Stomach (tissue), 8 donors: ENCODE measurements at regions not wholly inside any gene's neighbourhood (a gene's known extent, or its start where the extent isn't known, plus 50 kb on each side); places are given as distances from the start of the nearest gene placed in this dataset.

Experiments
- DNase-seq, 2 donors: peaks; one replicate each; pipeline versions ENCODE4 v3.0.0 to v3.0.0-alpha.2; 2013 to 2019
- H3K27ac ChIP-seq, 5 donors: fragments of 200-600 bp in 4 of 5; sonication (generic) in 4 of 5; one replicate each; pipeline ENCODE4 v1.5.1; 2013 to 2019; ENCODE audit warnings: mild to moderate bottlenecking in 1 of 5, moderate library complexity in 1 of 5
- H3K27me3 ChIP-seq, 3 donors: fragments of 200-600 bp; sonication (generic); one replicate each; pipeline ENCODE4 v1.5.1; 2017 to 2019; ENCODE audit warnings: mixed run types in 1 of 3
- H3K36me3 ChIP-seq, 4 donors: fragments of 200-600 bp; sonication (generic); 1 replicate in 3 of 4; 2 replicates in 1 of 4; pipeline ENCODE4 v1.5.1; 2016 to 2019
- H3K4me1 ChIP-seq, 4 donors: fragments of 200-600 bp; sonication (generic); one replicate each; pipeline ENCODE4 v1.5.1; 2016 to 2019
- H3K4me3 ChIP-seq, 4 donors: fragments of 200-600 bp; sonication (generic) in 3 of 4; one replicate each; pipeline ENCODE4 v1.5.1; 2016 to 2019; ENCODE audit warnings: mild to moderate bottlenecking in 1 of 4
- H3K9me3 ChIP-seq, 4 donors: fragments of 200-600 bp; sonication (generic); one replicate each; pipeline ENCODE4 v1.5.1; 2016 to 2019
- CTCF ChIP-seq, 7 experiments: fragments of 450-650 bp in 4 of 7; fragments of 200-600 bp in 3 of 7; sonication (generic) in 3 of 7; IDR thresholded peaks; one replicate each; pipeline ENCODE4 v1.5.1; 2016 to 2019; ENCODE audit warnings: antibody characterized with exemption in 7 of 7, control low read depth in 2 of 7, mild to moderate bottlenecking in 1 of 7
- EP300 ChIP-seq: sonication (generic); formaldehyde crosslinking; IDR thresholded peaks from one replicate; pipeline ENCODE4 v1.6.1; 2017; ENCODE audit warnings: antibody characterized with exemption
- POLR2A ChIP-seq, 4 donors: fragments of 450-650 bp; IDR thresholded peaks; one replicate each; pipeline ENCODE4 v1.6.1; 2016; ENCODE audit warnings: antibody characterized with exemption in 4 of 4, control low read depth in 2 of 4, mild to moderate bottlenecking in 1 of 4, moderate library complexity in 1 of 4
- POLR2AphosphoS5 ChIP-seq, 3 donors: sonication (generic); formaldehyde crosslinking; IDR thresholded peaks; one replicate each; pipeline ENCODE4 v1.6.1; 2016; ENCODE audit warnings: antibody characterized with exemption in 3 of 3
- WGBS, 5 donors: extraction: QIAGEN DNeasy Blood & Tissue Kit in 3 of 5; methylation state at CpG; one replicate each; pipeline versions ENCODE4 v1.1.5 to v1.1.7; 2013 to 2018; 5-methylcytosine and 5-hydroxymethylcytosine counted together
- intact Hi-C: fragments of 100-400 bp; cut with DNase I; formaldehyde crosslinking; loops from one replicate; pipeline ENCODE4 v1.15.1; 2023; ENCODE audit warnings: low total_unique reads
- donor health status: healthy with polysubstance abuse.
- donor health status: Bipolar disorder and iron deficiency.
- donor health status: healthy.

- intact Hi-C loops = no loop called here
- 49 to 57% (median 50%) methylated on average over 6 of the region's 6 CpGs for WGBS, 5 donors
Measured at GRCh38 chr15:81751816-81752545, 293.8 kb downstream of the MEX3B start.

GRCh38 chr15:81751256-81751655 lies 294.6 kb downstream of the MEX3B start:
- Histone ChIP-seq H3K27ac (no peak overlapping the region), H3K36me3 (no peaks in the 10 kb centered on the region), H3K4me3 (no peak overlapping the region), H3K9me3 (no peaks in the 10 kb centered on the region), H3K4me1 (peaks cover 6 to 16% (median 11%) of the 10 kb centered on the region in 4 donors), H3K27me3 (peaks cover 0 to 14% (median 0%) of the 10 kb centered on the region in 3 donors)
- TF ChIP-seq EP300 (no peak), CTCF (IDR thresholded peaks at IDR 0.05) (no peak), POLR2A (IDR thresholded peaks at IDR 0.05) (no peak), POLR2AphosphoS5 (IDR thresholded peaks at IDR 0.05) (no peak)
- intact Hi-C loops = no loop called here
- 71 to 84% (median 83%) methylated on average over 7 of the region's 7 CpGs for WGBS, 5 donors
- no peak for DNase-seq

More at GRCh38 chr15:81751816-81752545, 293.8 kb downstream of the MEX3B start:
- TF ChIP-seq POLR2AphosphoS5 (IDR thresholded peaks at IDR 0.05) = no peak
- no peak for TF ChIP-seq CTCF (IDR thresholded peaks at IDR 0.05)
- no peak for TF ChIP-seq POLR2A (IDR thresholded peaks at IDR 0.05)
- TF ChIP-seq EP300 = no peak
- Histone ChIP-seq H3K9me3 (no peaks in the 10 kb centered on the region), H3K27me3 (peaks cover 0 to 14% (median 0%) of the 10 kb centered on the region in 3 donors), H3K36me3 (no peaks in the 10 kb centered on the region), H3K27ac (no peak overlapping the region), H3K4me1 (peaks cover 6 to 16% (median 11%) of the 10 kb centered on the region in 4 donors), H3K4me3 (no peak overlapping the region)
- DNase-seq = no peak

GRCh38 chr15:81749716-81750375 lies 296.0 kb downstream of the MEX3B start:
- peaks cover 0 to 14% (median 0%) of the 10 kb centered on the region in 3 donors for H3K27me3 ChIP-seq
- 63 to 76% (median 68%) methylated on average over 10 to 26 of the region's 26 CpGs for WGBS, 5 donors
- H3K27ac ChIP-seq = no peak overlapping the region
- H3K4me3 ChIP-seq = no peak overlapping the region
- intact Hi-C loops = no loop called here
- H3K9me3 ChIP-seq = no peaks in the 10 kb centered on the region
- peak in 1 of 2 donors; percentile 39 for DNase-seq
- peaks cover 6 to 16% (median 11%) of the 10 kb centered on the region in 4 donors for H3K4me1 ChIP-seq
- TF ChIP-seq CTCF (IDR thresholded peaks at IDR 0.05) = no peak
- TF ChIP-seq EP300 = no peak
- TF ChIP-seq POLR2A (IDR thresholded peaks at IDR 0.05) = no peak
- no peak for TF ChIP-seq POLR2AphosphoS5 (IDR thresholded peaks at IDR 0.05)
- no peaks in the 10 kb centered on the region for H3K36me3 ChIP-seq

GRCh38 chr15:81747482-81747881 lies 298.3 kb downstream of the MEX3B start:
- WGBS, 5 donors = 43 to 79% (median 57%) methylated on average over 2 of the region's 2 CpGs
- TF ChIP-seq EP300 (no peak), POLR2AphosphoS5 (IDR thresholded peaks at IDR 0.05) (no peak), POLR2A (IDR thresholded peaks at IDR 0.05) (no peak), CTCF (IDR thresholded peaks at IDR 0.05) (no peak)
- Histone ChIP-seq H3K36me3 (no peaks in the 10 kb centered on the region), H3K27ac (no peak overlapping the region), H3K4me3 (no peak overlapping the region), H3K9me3 (no peaks in the 10 kb centered on the region), H3K27me3 (peaks cover 0 to 14% (median 0%) of the 10 kb centered on the region in 3 donors), H3K4me1 (peaks cover 0 to 12% (median 8%) of the 10 kb centered on the region in 4 donors)
- no peak for DNase-seq
- intact Hi-C loops = no loop called here
